GM12892 (cell line): ENCODE measurements at regions not wholly inside any gene's neighbourhood (a gene's known extent, or its start where the extent isn't known, plus 50 kb on each side); places are given as distances from the start of the nearest gene placed in this dataset.

Source experiments
- POLR2A ChIP-seq: IDR thresholded peaks from 2 replicates; pipeline ENCODE4 v1.6.1; 2011; ENCODE audit warnings: low read depth, low read length, control low read depth
- POLR2AphosphoS5 ChIP-seq: IDR thresholded peaks from 2 replicates; pipeline ENCODE4 v1.6.1; 2011; ENCODE audit warnings: low read depth, low read length, control low read depth

GRCh38 chr17:79154951-79155585, 80.4 kb downstream of the ENGASE start:
- TF ChIP-seq POLR2A (no peak), POLR2AphosphoS5 (no peak)
